ENCODE measurements at regions not wholly inside any gene's neighbourhood (a gene's known extent, or its start where the extent isn't known, plus 50 kb on each side); places are given as distances from the start of the nearest gene placed in this dataset.

- ATAC-seq (ENCODE audit: low read depth) (no peak), DNase-seq (ENCODE audit: low spot score) (no peak)
- TF ChIP-seq, protein P1, sequence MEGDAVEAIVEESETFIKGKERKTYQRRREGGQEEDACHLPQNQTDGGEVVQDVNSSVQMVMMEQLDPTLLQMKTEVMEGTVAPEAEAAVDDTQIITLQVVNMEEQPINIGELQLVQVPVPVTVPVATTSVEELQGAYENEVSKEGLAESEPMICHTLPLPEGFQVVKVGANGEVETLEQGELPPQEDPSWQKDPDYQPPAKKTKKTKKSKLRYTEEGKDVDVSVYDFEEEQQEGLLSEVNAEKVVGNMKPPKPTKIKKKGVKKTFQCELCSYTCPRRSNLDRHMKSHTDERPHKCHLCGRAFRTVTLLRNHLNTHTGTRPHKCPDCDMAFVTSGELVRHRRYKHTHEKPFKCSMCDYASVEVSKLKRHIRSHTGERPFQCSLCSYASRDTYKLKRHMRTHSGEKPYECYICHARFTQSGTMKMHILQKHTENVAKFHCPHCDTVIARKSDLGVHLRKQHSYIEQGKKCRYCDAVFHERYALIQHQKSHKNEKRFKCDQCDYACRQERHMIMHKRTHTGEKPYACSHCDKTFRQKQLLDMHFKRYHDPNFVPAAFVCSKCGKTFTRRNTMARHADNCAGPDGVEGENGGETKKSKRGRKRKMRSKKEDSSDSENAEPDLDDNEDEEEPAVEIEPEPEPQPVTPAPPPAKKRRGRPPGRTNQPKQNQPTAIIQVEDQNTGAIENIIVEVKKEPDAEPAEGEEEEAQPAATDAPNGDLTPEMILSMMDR (IDR thresholded peaks at IDR 0.05; ENCODE audit: poor library complexity, severe bottlenecking), result no peak
- Histone ChIP-seq H3K27ac (ENCODE audit: poor library complexity, severe bottlenecking) (no peak overlapping the region), H3K4me1 (ENCODE audit: insufficient read depth, poor library complexity, severe bottlenecking) (no peaks in the 10 kb centered on the region), H3K4me3 (ENCODE audit: severe bottlenecking) (no peak overlapping the region), H3K27me3 (ENCODE audit: insufficient read depth, poor library complexity, severe bottlenecking) (no peaks in the 10 kb centered on the region), H3K36me3 (ENCODE audit: low read depth) (no peaks in the 10 kb centered on the region), H3K9me3 (ENCODE audit: severe bottlenecking) (no peaks in the 10 kb centered on the region)
Observed at GRCh38 chr3:18770800-18771199, 345.7 kb upstream of the SATB1 start.

DNA sequence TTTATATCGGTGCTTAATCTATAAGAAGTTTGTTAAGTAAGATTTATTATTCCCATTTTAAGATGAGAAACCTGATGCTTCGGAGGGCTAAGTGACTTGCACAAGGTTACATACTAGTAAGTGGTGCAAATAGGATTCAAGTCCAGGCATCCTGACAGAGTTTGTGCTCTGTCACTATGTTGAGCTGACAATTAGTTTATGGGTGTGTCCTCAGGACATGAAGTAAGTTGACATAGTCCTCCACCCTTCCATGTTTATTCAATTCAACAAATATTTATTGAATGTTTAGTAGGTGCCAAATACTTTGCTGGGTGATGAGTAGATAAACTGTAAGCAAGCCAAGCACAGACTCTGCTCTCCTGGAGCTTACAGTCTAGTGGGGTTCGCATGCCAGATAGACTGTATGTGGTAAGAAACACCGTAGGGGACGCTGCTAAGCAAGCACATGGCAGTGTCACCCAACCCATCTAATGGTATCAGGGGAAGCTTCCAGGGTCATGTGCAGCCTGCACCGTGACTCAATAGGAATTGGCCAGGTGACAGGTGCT, 342.7 kb upstream of the SATB1 start:
- Histone ChIP-seq H3K9me3 (ENCODE audit: severe bottlenecking) (no peaks in the 10 kb centered on the region), H3K36me3 (ENCODE audit: low read depth) (no peaks in the 10 kb centered on the region), H3K27me3 (ENCODE audit: insufficient read depth, poor library complexity, severe bottlenecking) (no peaks in the 10 kb centered on the region), H3K27ac (ENCODE audit: poor library complexity, severe bottlenecking) (no peak overlapping the region), H3K4me3 (ENCODE audit: severe bottlenecking) (no peak overlapping the region), H3K4me1 (ENCODE audit: insufficient read depth, poor library complexity, severe bottlenecking) (no peaks in the 10 kb centered on the region)
- DNase-seq (ENCODE audit: low spot score), result no peak
- ATAC-seq (ENCODE audit: low read depth), result no peak
- TF ChIP-seq, protein P1 (IDR thresholded peaks at IDR 0.05; ENCODE audit: poor library complexity, severe bottlenecking), result no peak

DNA sequence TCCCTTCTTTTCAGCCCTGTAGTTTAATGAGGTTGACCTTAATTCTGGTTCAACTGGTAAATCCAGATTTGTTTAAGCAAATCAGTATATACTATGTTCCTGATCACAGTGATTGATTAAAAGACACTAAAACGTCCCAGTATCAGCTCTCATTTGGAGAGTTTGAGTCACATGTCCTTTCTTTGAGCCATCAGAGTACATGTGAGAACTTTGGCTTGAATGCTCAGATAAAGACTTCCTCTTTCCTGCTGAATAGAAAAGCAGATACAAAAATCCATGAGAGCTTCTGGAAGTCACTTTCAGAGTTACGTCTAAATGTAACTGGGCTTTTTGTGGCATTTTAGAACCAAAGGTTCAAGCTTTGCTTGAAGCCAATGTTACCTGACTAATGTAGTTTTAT, 341.8 kb upstream of the SATB1 start:
- Histone ChIP-seq H3K4me1 (ENCODE audit: insufficient read depth, poor library complexity, severe bottlenecking) (no peaks in the 10 kb centered on the region), H3K27me3 (ENCODE audit: insufficient read depth, poor library complexity, severe bottlenecking) (no peaks in the 10 kb centered on the region), H3K4me3 (ENCODE audit: severe bottlenecking) (no peak overlapping the region), H3K9me3 (ENCODE audit: severe bottlenecking) (no peaks in the 10 kb centered on the region), H3K36me3 (ENCODE audit: low read depth) (no peaks in the 10 kb centered on the region), H3K27ac (ENCODE audit: poor library complexity, severe bottlenecking) (no peak overlapping the region)
- TF ChIP-seq, protein P1 (IDR thresholded peaks at IDR 0.05; ENCODE audit: poor library complexity, severe bottlenecking), result no peak
- no peak for DNase-seq (ENCODE audit: low spot score)
- no peak for ATAC-seq (ENCODE audit: low read depth)

DNA sequence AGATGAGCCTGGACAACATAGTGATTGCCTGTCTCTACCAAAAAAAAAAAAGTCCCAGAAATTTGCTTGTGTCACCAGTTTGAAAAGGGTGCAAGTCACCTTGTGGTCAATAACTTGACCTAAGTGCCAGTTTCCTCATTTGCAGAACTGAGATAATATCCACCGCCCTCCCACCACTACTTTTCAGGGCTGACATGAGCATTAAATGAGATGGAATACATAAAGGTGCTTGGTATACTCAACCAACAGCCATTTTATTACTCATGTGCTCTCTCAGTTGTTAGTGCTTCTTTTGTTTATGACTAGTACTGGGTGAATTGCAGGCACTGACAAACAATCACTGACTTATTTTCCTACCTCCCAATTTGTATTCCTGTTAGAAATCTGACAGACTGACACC, 340.5 kb upstream of the SATB1 start:
- H3K27ac ChIP-seq (ENCODE audit: poor library complexity, severe bottlenecking), result no peak overlapping the region
- H3K27me3 ChIP-seq (ENCODE audit: insufficient read depth, poor library complexity, severe bottlenecking), result no peaks in the 10 kb centered on the region
- no peaks in the 10 kb centered on the region for H3K9me3 ChIP-seq (ENCODE audit: severe bottlenecking)
- TF ChIP-seq, protein P1 (IDR thresholded peaks at IDR 0.05; ENCODE audit: poor library complexity, severe bottlenecking), result no peak
- H3K36me3 ChIP-seq (ENCODE audit: low read depth), result no peaks in the 10 kb centered on the region
- DNase-seq (ENCODE audit: low spot score), result no peak
- H3K4me3 ChIP-seq (ENCODE audit: severe bottlenecking), result no peak overlapping the region
- ATAC-seq (ENCODE audit: low read depth), result no peak
- no peaks in the 10 kb centered on the region for H3K4me1 ChIP-seq (ENCODE audit: insufficient read depth, poor library complexity, severe bottlenecking)

DNA sequence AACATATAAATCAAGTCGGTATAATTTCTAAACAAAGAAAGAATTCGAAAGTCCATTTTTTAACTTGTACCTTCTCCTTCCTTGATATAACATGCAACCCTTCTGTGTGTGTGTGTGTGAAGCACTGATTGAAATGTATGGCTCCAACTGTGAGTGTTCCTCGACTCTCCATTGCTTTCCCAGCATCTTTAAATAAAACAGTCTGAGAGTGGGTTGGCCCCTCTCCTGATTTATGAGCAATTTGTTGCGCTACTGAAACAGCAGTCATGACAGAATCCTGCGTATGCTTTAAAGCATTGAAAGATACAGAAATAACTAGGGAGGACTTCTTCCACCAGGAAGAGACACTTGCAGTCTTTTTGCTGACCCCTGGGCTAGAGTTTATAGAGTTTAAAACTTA, 340.0 kb upstream of the SATB1 start:
- H3K27me3 ChIP-seq (ENCODE audit: insufficient read depth, poor library complexity, severe bottlenecking), result no peaks in the 10 kb centered on the region
- TF ChIP-seq, protein P1 (IDR thresholded peaks at IDR 0.05; ENCODE audit: poor library complexity, severe bottlenecking), result no peak
- H3K27ac ChIP-seq (ENCODE audit: poor library complexity, severe bottlenecking), result no peak overlapping the region
- ATAC-seq (ENCODE audit: low read depth) (no peak), DNase-seq (ENCODE audit: low spot score) (no peak)
- no peak overlapping the region for H3K4me3 ChIP-seq (ENCODE audit: severe bottlenecking)
- no peaks in the 10 kb centered on the region for H3K4me1 ChIP-seq (ENCODE audit: insufficient read depth, poor library complexity, severe bottlenecking)
- no peaks in the 10 kb centered on the region for H3K36me3 ChIP-seq (ENCODE audit: low read depth)
- peaks cover 1% of the 10 kb centered on the region for H3K9me3 ChIP-seq (ENCODE audit: severe bottlenecking)

All from RWPE2 (cell line).